K562 (cell line): ENCODE measurements at regions not wholly inside any gene's neighbourhood (a gene's known extent, or its start where the extent isn't known, plus 50 kb on each side); places are given as distances from the start of the nearest gene placed in this dataset.

Source experiments
- ATAC-seq: fragments of 200-7000 bp; cut with Tn5 transposase; 3 replicates; pipeline ENCODE4 v1.9.1; 2020; ENCODE audit warnings: moderate library complexity
- BruUV-seq: library from RNA; stranded (reverse); fragments of 400-500 nt; replicated peaks from 2 replicates; lab custom pipeline; 2021; lab: Mats Ljungman, UMichigan
- CTCF ChIA-PET: fragments of 300-600 bp; formaldehyde crosslinking; extraction: SDS; loops from one replicate; lab custom pipeline; 2021; ENCODE audit warnings: low intra/inter-chr PET ratio; lab: Yijun Ruan, JAX
- POLR2A ChIA-PET: fragments of 300-600, 350-650 bp; sonication (Branson Sonifier 250); formaldehyde crosslinking; extraction: SDS; loops from one replicate; lab custom pipeline; 2021; ENCODE audit warnings: antibody characterized with exemption, inconsistent platforms; lab: Yijun Ruan, JAX
- DNase-seq, 4 experiments: peaks; one replicate each; pipeline versions ENCODE4 v3.0.0 to v3.0.0-alpha.2; 2011 to 2018; ENCODE audit warnings: low spot score in 3 of 4, mixed read lengths in 3 of 4; ENCODE audit errors: extremely low read depth in 1 of 4
- FAIRE-seq: peaks from 2 replicates; lab custom pipeline; 2011; peaks lifted over from hg19 to GRCh38; lab: Jason Lieb, UNC
- H2AFZ ChIP-seq: 2 replicates; pipeline ENCODE4 v1.6.0; 2011; ENCODE audit warnings: low read depth, low read length, control low read depth, inconsistent platforms
- H3K27ac ChIP-seq: fragments of 200-600 bp; 3 replicates; pipeline ENCODE4 v1.8.0; 2011; ENCODE audit warnings: low read depth, mild to moderate bottlenecking, control low read depth, inconsistent platforms, low read length, moderate library complexity, mixed read lengths; ENCODE audit errors: extremely low read depth
- H3K27me3 ChIP-seq, 2 experiments: fragments of 300-600 bp in 1 of 2; 2 replicates in 1 of 2; 3 replicates in 1 of 2; pipeline versions ENCODE4 v1.6.0 to v1.8.0; 2011; ENCODE audit warnings: inconsistent platforms in 2 of 2, low read length in 2 of 2, mild to moderate bottlenecking in 1 of 2, mixed read lengths in 1 of 2, moderate library complexity in 1 of 2; ENCODE audit not compliant: control insufficient read depth in 2 of 2, insufficient read depth in 2 of 2
- H3K36me3 ChIP-seq: fragments of 300-600 bp; 3 replicates; pipeline ENCODE4 v1.8.0; 2011; ENCODE audit warnings: mild to moderate bottlenecking, low read length, inconsistent platforms; ENCODE audit not compliant: control insufficient read depth, insufficient read depth
- H3K4me1 ChIP-seq, 2 experiments: fragments of 200-600 bp in 1 of 2; replicated peaks in 1 of 2; 2 replicates in 1 of 2; 3 replicates in 1 of 2; pipeline versions ENCODE4 v1.5.1 to v1.8.0; 2011; ENCODE audit warnings: inconsistent platforms in 2 of 2, low read length in 2 of 2, mild to moderate bottlenecking in 1 of 2, mixed read lengths in 1 of 2, moderate library complexity in 1 of 2; ENCODE audit not compliant: control insufficient read depth in 2 of 2, insufficient read depth in 2 of 2
- H3K4me2 ChIP-seq: 2 replicates; pipeline ENCODE4 v1.6.1; 2011; ENCODE audit warnings: low read length, control low read depth, inconsistent platforms, mixed read lengths; ENCODE audit not compliant: insufficient read depth
- H3K4me3 ChIP-seq: fragments of 200-600 bp; sonication (generic), shearing (Covaris generic); 2 replicates; pipeline ENCODE4 v1.5.1; 2016; ENCODE audit warnings: control low read depth, inconsistent platforms
- H3K79me2 ChIP-seq: fragments of 200-600 bp; 3 replicates; pipeline ENCODE4 v1.8.0; 2011; ENCODE audit warnings: low read length, inconsistent platforms; ENCODE audit not compliant: control insufficient read depth, insufficient read depth
- H3K9ac ChIP-seq, 2 experiments: 2 replicates each; pipeline versions ENCODE4 v1.6.0 to v1.6.1; 2011; ENCODE audit warnings: low read depth in 2 of 2, low read length in 2 of 2, control low read depth in 1 of 2, inconsistent platforms in 1 of 2, mild to moderate bottlenecking in 1 of 2, mixed read lengths in 1 of 2; ENCODE audit not compliant: insufficient read depth in 1 of 2
- H3K9me1 ChIP-seq: one replicate; pipeline ENCODE4 v1.6.0; 2011; ENCODE audit warnings: inconsistent platforms, mild to moderate bottlenecking, low read length, moderate library complexity; ENCODE audit not compliant: control insufficient read depth, insufficient read depth
- H3K9me3 ChIP-seq: replicated peaks from 2 replicates; pipeline ENCODE4 v1.5.1; 2011; ENCODE audit warnings: low read depth, low read length, inconsistent platforms; ENCODE audit not compliant: control insufficient read depth, insufficient read depth
- H4K20me1 ChIP-seq: replicated peaks from 2 replicates; pipeline ENCODE4 v1.6.1; 2011; ENCODE audit warnings: low read length, inconsistent platforms, mixed read lengths; ENCODE audit not compliant: control insufficient read depth, insufficient read depth
- IRF2 ChIP-seq: sonication (generic); formaldehyde crosslinking; IDR thresholded peaks from 2 replicates; pipeline ENCODE4 v1.8.1; 2022; ENCODE audit warnings: mild to moderate bottlenecking, missing genetic modification reagents
- PHF21A ChIP-seq: fragments of 450-650 bp; IDR thresholded peaks from 2 replicates; pipeline ENCODE4 v1.6.1; 2017; ENCODE audit warnings: low read depth, borderline replicate concordance
- ZBTB17 ChIP-seq: fragments of 450-650 bp; formaldehyde crosslinking; IDR thresholded peaks from 2 replicates; pipeline ENCODE4 v1.4.0; 2020; ENCODE audit warnings: mild to moderate bottlenecking
- ZMIZ1 ChIP-seq, 2 experiments: fragments of 150-350 bp in 1 of 2; IDR thresholded peaks; 2 replicates each; pipeline ENCODE4 v1.6.1; 2012 to 2016; ENCODE audit warnings: low read depth in 2 of 2, low read length in 2 of 2, mild to moderate bottlenecking in 1 of 2, moderate library complexity in 1 of 2
- WGBS: fragments of 100-300 bp; shearing (Covaris generic); methylation state at CpG from one replicate; pipeline ENCODE4 v1.1.6; 2016; ENCODE audit warnings: low coverage, mixed read lengths; ENCODE audit not compliant: insufficient coverage; ENCODE audit errors: missing lambda C conversion rate; 5-methylcytosine and 5-hydroxymethylcytosine counted together
- in situ Hi-C: fragments of 300-500 bp; cut with MboI; formaldehyde crosslinking; loops from 4 replicates; pipeline ENCODE4 v1.15.0; 2018; ENCODE audit warnings: inconsistent platforms, mixed read lengths
- intact Hi-C: fragments of 100-400 bp; cut with micrococcal nuclease; formaldehyde crosslinking; loops from 2 replicates; pipeline ENCODE4 v1.14.2; 2022
- TF ChIP-seq, protein P1 (sequence below): sonication (generic); formaldehyde crosslinking; IDR thresholded peaks from 2 replicates; pipeline ENCODE4 v1.8.1; 2023; ENCODE audit warnings: mild to moderate bottlenecking, missing genetic modification reagents
- TF ChIP-seq, protein P2 (sequence below): fragments of 450-650 bp; IDR thresholded peaks from 2 replicates; pipeline ENCODE4 v1.6.1; 2016; ENCODE audit warnings: low read depth, mild to moderate bottlenecking, moderate library complexity

DNA sequence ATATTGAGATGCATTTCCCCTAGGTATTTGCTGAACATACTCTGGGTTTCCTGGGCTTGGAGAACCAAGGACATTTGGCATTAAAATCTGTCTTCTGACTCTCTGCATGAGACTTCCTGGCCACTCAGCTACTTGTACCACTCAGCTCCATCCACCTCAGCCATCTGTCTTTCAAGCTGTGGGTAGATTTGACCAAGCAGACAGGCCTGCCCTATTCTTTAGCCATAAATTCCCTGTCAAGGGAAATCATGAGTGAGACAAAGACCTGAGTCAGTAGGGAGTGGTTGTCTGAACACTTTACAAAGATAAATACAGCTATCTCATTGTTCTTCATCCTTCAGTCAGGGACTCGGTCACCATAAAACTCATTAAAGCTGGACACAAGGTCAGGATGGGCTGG is 399.1 kb downstream of the GPAM start (continued):
- no peak for TF ChIP-seq ZMIZ1 (IDR thresholded peaks at IDR 0.05; ENCODE audit: low read depth in 2 of 2, low read length in 2 of 2)
- TF ChIP-seq, protein P1, sequence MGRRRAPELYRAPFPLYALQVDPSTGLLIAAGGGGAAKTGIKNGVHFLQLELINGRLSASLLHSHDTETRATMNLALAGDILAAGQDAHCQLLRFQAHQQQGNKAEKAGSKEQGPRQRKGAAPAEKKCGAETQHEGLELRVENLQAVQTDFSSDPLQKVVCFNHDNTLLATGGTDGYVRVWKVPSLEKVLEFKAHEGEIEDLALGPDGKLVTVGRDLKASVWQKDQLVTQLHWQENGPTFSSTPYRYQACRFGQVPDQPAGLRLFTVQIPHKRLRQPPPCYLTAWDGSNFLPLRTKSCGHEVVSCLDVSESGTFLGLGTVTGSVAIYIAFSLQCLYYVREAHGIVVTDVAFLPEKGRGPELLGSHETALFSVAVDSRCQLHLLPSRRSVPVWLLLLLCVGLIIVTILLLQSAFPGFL, result no peak
- no peak for TF ChIP-seq IRF2 (CRISPR knock-in tag)
- TF ChIP-seq, protein P2, sequence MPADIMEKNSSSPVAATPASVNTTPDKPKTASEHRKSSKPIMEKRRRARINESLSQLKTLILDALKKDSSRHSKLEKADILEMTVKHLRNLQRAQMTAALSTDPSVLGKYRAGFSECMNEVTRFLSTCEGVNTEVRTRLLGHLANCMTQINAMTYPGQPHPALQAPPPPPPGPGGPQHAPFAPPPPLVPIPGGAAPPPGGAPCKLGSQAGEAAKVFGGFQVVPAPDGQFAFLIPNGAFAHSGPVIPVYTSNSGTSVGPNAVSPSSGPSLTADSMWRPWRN, result no peak

- TF ChIP-seq PHF21A (no peak), ZBTB17 (no peak)
- no peak overlapping the region for H3K9ac ChIP-seq
- H4K20me1 ChIP-seq, result no peaks in the 10 kb centered on the region
- no peaks in the 10 kb centered on the region for H3K9me1 ChIP-seq
- DNase-seq (no peak), FAIRE-seq (no peak), ATAC-seq (no peak)
- H3K4me2 ChIP-seq, result no peak overlapping the region
- H3K9me3 ChIP-seq, result no peaks in the 10 kb centered on the region
- H2AFZ ChIP-seq, result no peak overlapping the region
- no peaks in the 10 kb centered on the region for H3K79me2 ChIP-seq
- no peaks in the 10 kb centered on the region for H3K36me3 ChIP-seq
- no peaks in the 10 kb centered on the region for H3K4me1 ChIP-seq
- intact Hi-C loops (no loop called here), in situ Hi-C loops (no loop called here)
- no peaks in the 10 kb centered on the region for H3K27me3 ChIP-seq
- BruUV-seq, result no TSS peak
- ChIA-PET CTCF (no interaction called here), POLR2A (no interaction called here)
- H3K27ac ChIP-seq, result no peak overlapping the region
- H3K4me3 ChIP-seq, result no peak overlapping the region
- WGBS, result 7% methylated on average over 2 of the region's 2 CpGs
Measured at GRCh38 chr10:111784946-111785465, 398.6 kb downstream of the GPAM start.
